Effector CD4-positive, alpha-beta T cell (primary cell): ENCODE measurements at regions not wholly inside any gene's neighbourhood (a gene's known extent, or its start where the extent isn't known, plus 50 kb on each side); places are given as distances from the start of the nearest gene placed in this dataset.
"Not testable (repeated sequence)": the region's sequence is repeated elsewhere in the genome, so short reads cannot be mapped to it uniquely, and the experiment has no call there.

ENCODE experiments used
- DNase-seq: peaks from one replicate; pipeline ENCODE4 v3.0.0-alpha.2; 2020

DNA sequence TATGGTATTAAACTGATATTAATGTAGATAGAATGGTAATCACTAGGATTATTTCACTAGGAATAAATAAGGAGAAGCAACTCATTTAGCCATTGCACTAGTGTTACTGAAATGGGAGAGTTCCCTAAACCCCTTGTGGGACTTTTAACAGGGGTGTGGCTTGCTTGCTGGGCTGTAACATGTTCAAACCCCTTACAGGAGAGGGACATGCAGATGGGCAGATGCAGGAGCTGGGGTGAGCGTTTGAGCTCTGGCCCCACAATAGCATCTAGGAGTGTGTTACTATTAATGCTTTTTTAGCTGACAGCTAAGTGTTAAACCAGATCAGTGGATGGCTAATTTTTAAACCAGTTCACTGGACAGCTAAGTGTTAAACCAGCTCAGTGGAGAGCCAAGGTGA is 89.3 kb upstream of the ST8SIA4 start:
- no peak for DNase-seq

DNA sequence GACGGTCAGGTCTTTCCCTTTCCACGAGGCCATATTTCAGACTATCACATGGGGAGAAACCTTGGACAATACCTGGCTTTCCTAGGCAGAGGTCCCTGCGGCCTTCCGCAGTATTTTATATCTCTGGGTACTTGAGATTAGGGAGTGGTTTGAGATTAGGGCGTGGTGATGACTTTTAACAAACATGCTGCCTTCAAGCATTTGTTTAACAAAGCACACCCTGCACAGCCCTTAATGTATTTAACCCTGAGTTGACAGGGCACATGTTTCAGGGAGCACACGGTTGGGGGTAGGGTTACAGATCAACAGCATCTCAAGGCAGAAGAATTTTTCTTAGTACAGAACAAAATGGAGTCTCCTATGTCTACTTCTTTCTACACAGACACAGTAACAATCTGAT is 80.5 kb upstream of the ST8SIA4 start:
- not testable (repeated sequence) for DNase-seq

DNA sequence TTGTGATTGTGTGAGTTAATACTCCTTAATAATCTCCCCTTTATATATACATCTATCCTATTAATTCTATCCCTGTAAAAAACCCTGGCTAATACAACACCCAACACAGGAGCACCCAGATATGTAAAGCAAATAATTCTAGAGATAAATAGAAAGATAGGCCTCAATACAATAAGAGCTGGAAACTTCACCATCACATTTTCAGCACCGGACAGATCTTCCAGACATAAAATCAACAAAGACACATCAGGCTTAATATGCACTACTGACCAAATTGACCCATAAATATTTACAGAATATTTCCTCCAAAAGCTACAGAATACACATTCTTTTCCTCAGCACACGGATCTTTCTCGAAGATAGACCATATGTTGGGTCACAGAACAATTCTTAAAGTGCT is 71.0 kb upstream of the ST8SIA4 start:
- no peak for DNase-seq

DNA sequence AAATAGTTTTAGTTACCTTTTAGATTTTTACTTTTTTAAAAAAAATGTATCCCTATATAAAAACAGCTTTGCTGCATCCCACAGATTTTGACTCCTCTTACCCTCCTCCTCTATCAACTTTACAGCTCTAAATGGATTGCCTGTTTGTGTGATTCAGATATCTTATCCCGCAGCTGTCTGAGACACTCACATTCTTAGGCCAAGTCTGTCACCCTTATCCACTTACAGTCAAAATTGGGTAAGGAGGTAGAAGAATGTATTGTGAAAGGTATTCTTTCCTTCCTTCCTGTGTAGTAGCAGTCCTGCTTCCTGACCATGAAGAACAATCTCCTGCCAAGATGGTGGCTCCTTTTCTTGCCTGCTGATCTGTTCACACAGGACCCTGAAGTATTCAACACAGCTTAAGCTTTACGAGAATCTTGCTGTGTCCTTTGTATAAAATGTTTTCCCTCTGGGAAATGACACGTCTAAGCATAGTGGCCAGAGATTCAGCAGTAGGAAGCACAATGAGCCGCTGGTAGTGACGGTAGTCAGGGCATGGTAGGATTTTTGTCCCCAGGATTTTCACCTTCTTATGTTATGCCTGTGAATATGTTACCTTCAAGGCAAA is 67.7 kb upstream of the ST8SIA4 start:
- DNase-seq, result no peak

DNA sequence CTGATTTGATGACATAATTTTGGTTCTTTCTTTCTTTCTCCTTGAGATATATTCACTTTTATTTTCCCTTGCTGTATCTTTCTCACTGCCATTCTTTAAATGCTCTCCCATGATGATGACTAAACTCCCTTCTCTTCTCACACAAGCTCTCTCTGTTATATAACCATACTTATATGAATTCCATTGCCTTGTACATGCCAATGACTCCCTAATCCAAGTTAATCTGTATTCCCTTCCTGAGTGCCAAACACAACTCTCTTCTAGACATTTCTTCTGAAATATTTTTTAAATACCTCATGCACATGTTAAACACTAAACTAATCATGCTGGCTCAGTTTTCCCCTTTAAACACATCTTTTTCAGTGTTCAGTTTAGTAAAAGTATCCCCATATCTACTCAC is 62.2 kb upstream of the ST8SIA4 start:
- DNase-seq, result no peak
